ENCODE measurements at regions not wholly inside any gene's neighbourhood (a gene's known extent, or its start where the extent isn't known, plus 50 kb on each side); places are given as distances from the start of the nearest gene placed in this dataset.

GRCh38 chr7:61576-62360 lies 130.6 kb upstream of the FAM20C start:
- Histone ChIP-seq H3K36me3 (no peaks in the 10 kb centered on the region), H3K27ac (no peak overlapping the region), H3K9ac (ENCODE audit: low read depth in 2 of 2, low read length in 2 of 2) (no peak overlapping the region), H3K4me3 (no peak overlapping the region), H3K27me3 (no peaks in the 10 kb centered on the region), H3K9me3 (no peaks in the 10 kb centered on the region), H3K4me1 (no peaks in the 10 kb centered on the region)
- TF ChIP-seq CTCF (IDR thresholded peaks at IDR 0.05) = no peak
- no peak for DNase-seq
- intact Hi-C loops (cut with DNase I) = no loop called here

DNA sequence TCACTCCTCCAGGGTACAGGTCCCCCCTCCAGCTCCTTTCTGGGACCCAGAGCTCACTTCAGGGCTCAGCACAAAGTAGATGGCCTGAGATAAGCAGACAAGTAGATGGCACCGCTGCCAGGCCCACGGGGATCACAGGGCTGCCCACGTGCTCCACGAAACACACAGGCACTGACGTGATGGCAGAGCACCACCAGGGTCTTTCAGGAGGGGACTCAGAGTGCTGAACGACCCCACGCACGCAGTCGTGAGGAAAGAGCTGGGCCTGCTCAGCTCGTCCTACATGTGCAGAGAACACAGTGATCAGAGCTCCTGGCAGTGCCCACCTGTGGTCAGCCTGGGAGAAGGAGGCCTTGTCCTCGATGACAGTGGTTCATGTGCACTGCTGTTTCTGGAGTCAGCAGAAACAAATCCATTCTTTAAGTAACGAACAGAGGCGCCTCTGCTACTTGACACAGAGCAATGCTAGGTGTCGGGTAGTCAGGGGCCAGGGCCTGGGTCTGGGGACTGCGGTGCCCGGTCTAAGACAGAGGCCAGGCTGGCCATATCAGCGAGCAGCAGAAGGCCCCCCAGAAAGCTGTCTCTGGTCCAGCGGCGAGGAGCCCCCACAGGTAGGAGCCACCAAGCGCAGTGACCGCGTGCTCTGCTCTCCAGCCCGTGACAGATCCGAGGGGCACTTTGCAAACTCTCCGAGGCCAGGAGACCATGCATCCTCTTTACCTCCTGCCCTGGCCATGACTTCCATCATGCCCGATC lies 129.8 kb upstream of the FAM20C start:
- no peak for DNase-seq
- H3K36me3 ChIP-seq = no peaks in the 10 kb centered on the region
- no peak for TF ChIP-seq CTCF (IDR thresholded peaks at IDR 0.05)
- H3K27ac ChIP-seq = no peak overlapping the region
- intact Hi-C loops (cut with DNase I) = no loop called here
- H3K9me3 ChIP-seq = no peaks in the 10 kb centered on the region
- H3K9ac ChIP-seq (ENCODE audit: low read depth in 2 of 2, low read length in 2 of 2) = no peak overlapping the region
- no peak overlapping the region for H3K4me3 ChIP-seq
- no peaks in the 10 kb centered on the region for H3K4me1 ChIP-seq
- H3K27me3 ChIP-seq = no peaks in the 10 kb centered on the region

GRCh38 chr7:63117-63480 lies 129.3 kb upstream of the FAM20C start:
- no peak for TF ChIP-seq CTCF (IDR thresholded peaks at IDR 0.05)
- Histone ChIP-seq H3K4me1 (no peaks in the 10 kb centered on the region), H3K27ac (no peak overlapping the region), H3K9me3 (no peaks in the 10 kb centered on the region), H3K4me3 (no peak overlapping the region), H3K36me3 (no peaks in the 10 kb centered on the region), H3K27me3 (no peaks in the 10 kb centered on the region), H3K9ac (ENCODE audit: low read depth in 2 of 2, low read length in 2 of 2) (no peak overlapping the region)
- intact Hi-C loops (cut with DNase I) = no loop called here
- no peak for DNase-seq

- no peak overlapping the region for H3K27ac ChIP-seq
- DNase-seq = no peak
- H3K9me3 ChIP-seq = no peaks in the 10 kb centered on the region
- H3K27me3 ChIP-seq = no peaks in the 10 kb centered on the region
- H3K9ac ChIP-seq (ENCODE audit: low read depth in 2 of 2, low read length in 2 of 2) = no peak overlapping the region
- intact Hi-C loops (cut with DNase I) = no loop called here
- no peaks in the 10 kb centered on the region for H3K4me1 ChIP-seq
- no peaks in the 10 kb centered on the region for H3K36me3 ChIP-seq
- H3K4me3 ChIP-seq = no peak overlapping the region
- no peak for TF ChIP-seq CTCF (IDR thresholded peaks at IDR 0.05)
Measured at GRCh38 chr7:63521-64021, 128.8 kb upstream of the FAM20C start.

DNA sequence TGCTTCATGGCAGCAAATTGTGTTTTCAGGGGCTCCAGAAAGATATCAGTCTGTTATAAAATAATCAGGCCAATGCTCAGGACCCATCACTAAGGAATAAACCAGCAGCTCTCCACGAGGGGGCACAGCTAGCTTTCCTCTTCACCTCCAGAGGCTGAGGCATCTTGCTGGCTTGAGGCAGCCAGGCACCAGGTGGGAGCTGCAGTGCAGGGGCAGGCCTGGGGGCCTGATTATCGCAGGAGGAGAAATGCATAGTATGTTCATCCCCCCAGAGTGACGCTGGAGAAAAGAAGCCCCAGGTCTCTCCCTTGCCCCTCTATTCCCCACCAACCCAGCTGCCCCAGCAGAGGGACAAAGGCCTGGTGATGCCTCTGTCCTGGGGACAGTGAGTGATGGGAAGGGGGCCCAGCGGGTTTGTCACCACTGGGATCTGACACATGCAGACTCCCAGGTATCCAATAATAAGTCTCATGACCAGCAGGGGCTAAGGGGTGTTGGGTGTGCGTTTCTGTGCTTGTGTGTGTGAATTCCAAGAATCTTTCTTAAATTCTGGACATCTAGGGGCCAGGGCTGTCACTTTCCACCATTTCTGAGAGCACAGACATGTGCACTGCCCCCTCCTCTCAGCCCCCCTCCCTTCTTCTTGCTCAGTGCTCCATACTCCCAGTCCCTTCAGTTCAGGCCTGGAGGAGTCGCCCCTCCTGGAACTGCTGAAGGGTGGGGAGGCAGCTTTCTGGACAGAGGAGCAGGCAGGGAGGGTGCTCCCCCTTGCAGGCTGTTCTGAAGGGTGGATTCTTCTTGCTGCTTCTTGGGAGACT lies 128.1 kb upstream of the FAM20C start:
- H3K36me3 ChIP-seq = no peaks in the 10 kb centered on the region
- intact Hi-C loops (cut with DNase I) = no loop called here
- no peak overlapping the region for H3K4me3 ChIP-seq
- H3K9me3 ChIP-seq = no peaks in the 10 kb centered on the region
- H3K9ac ChIP-seq (ENCODE audit: low read depth in 2 of 2, low read length in 2 of 2) = no peak overlapping the region
- peak; percentile 49 for DNase-seq
- H3K4me1 ChIP-seq = no peaks in the 10 kb centered on the region
- peak; percentile 45 for TF ChIP-seq CTCF (IDR thresholded peaks at IDR 0.05)
- no peaks in the 10 kb centered on the region for H3K27me3 ChIP-seq
- no peak overlapping the region for H3K27ac ChIP-seq

Data from colonic mucosa (tissue), 4 donors.